ENCODE measurements at regions not wholly inside any gene's neighbourhood (a gene's known extent, or its start where the extent isn't known, plus 50 kb on each side); places are given as distances from the start of the nearest gene placed in this dataset.

DNA sequence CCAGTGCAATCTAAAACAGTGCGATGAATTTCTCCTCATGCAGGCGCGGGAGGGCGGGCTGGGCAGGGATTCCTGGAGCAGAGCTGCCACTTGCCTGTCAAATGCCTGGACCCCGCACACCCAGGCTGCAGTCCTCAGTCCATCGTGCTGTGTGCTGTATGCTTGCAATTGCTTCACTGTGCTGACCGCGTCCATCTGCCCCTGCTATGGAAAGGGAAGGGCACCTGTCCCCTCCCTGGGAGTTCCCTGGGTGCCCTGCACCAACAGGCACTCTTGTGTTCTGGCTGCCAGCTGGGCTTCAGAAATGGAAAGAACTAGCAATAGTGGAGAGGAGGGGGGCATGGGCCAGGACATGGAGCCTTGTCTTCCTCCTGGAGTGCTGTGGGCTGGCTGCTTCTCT, 185.4 kb upstream of the B3GAT1 start (continued):
- TF ChIP-seq EGR1 (IDR thresholded peaks at IDR 0.05; ENCODE audit: borderline replicate concordance, low read depth, low read length) (no peak), GTF2F1 (IDR thresholded peaks at IDR 0.05; ENCODE audit: borderline replicate concordance, low read depth, low read length) (no peak), NRF1 (IDR thresholded peaks at IDR 0.05; ENCODE audit: low read depth, low read length) (no peak), POLR2A (IDR thresholded peaks at IDR 0.05; ENCODE audit: control extremely low read depth in 1 of 2, low read depth in 2 of 2, low read length in 2 of 2) (no peak), RAD21 (IDR thresholded peaks at IDR 0.05 in 1 of 2, conservative IDR thresholded peaks at IDR 0.05 in 1 of 2; ENCODE audit: low read depth in 2 of 2, low read length in 2 of 2) (no peak), SP4 (IDR thresholded peaks at IDR 0.05; ENCODE audit: low read length) (no peak), CHD1 (IDR thresholded peaks at IDR 0.05; ENCODE audit: low read depth, low read length) (no peak), RXRA (IDR thresholded peaks at IDR 0.05; ENCODE audit: insufficient read depth, low read depth, low read length) (no peak), TCF12 (IDR thresholded peaks at IDR 0.05; ENCODE audit: low read depth, low read length) (no peak), KDM1A (IDR thresholded peaks at IDR 0.05; ENCODE audit: borderline replicate concordance, low read length) (no peak), BCL11A (IDR thresholded peaks at IDR 0.05; ENCODE audit: low read depth in 2 of 2, low read length in 2 of 2) (no peak), TEAD4 (IDR thresholded peaks at IDR 0.05; ENCODE audit: low read depth, low read length) (no peak), CEBPB (IDR thresholded peaks at IDR 0.05; ENCODE audit: low read depth, low read length) (no peak), MAFK (IDR thresholded peaks at IDR 0.05; ENCODE audit: low read depth, low read length) (no peak), POU5F1 (IDR thresholded peaks at IDR 0.05; ENCODE audit: low read depth, low read length) (no peak), SIX5 (IDR thresholded peaks at IDR 0.05; ENCODE audit: low read depth, low read length) (no peak), POLR2AphosphoS5 (IDR thresholded peaks at IDR 0.05; ENCODE audit: low read depth, low read length) (no peak)
- TF ChIP-seq, protein P1, sequence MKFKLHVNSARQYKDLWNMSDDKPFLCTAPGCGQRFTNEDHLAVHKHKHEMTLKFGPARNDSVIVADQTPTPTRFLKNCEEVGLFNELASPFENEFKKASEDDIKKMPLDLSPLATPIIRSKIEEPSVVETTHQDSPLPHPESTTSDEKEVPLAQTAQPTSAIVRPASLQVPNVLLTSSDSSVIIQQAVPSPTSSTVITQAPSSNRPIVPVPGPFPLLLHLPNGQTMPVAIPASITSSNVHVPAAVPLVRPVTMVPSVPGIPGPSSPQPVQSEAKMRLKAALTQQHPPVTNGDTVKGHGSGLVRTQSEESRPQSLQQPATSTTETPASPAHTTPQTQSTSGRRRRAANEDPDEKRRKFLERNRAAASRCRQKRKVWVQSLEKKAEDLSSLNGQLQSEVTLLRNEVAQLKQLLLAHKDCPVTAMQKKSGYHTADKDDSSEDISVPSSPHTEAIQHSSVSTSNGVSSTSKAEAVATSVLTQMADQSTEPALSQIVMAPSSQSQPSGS (IDR thresholded peaks at IDR 0.05; ENCODE audit: low read length): no peak
